Body of pancreas (tissue), 4 donors: ENCODE measurements at regions not wholly inside any gene's neighbourhood (a gene's known extent, or its start where the extent isn't known, plus 50 kb on each side); places are given as distances from the start of the nearest gene placed in this dataset.

Experiments used
- POLR2A ChIP-seq, 3 donors: fragments of 450-650 bp; IDR thresholded peaks; one replicate each; pipeline ENCODE4 v1.6.1; 2016; ENCODE audit warnings: antibody characterized with exemption in 3 of 3, mild to moderate bottlenecking in 2 of 3
- TF ChIP-seq, protein P1 (sequence below), 7 experiments: fragments of 450-650 bp in 4 of 7; fragments of 200-600 bp in 3 of 7; sonication (generic) in 3 of 7; IDR thresholded peaks; one replicate each; pipeline ENCODE4 v1.5.1; 2016 to 2019; ENCODE audit warnings: antibody characterized with exemption in 7 of 7

DNA sequence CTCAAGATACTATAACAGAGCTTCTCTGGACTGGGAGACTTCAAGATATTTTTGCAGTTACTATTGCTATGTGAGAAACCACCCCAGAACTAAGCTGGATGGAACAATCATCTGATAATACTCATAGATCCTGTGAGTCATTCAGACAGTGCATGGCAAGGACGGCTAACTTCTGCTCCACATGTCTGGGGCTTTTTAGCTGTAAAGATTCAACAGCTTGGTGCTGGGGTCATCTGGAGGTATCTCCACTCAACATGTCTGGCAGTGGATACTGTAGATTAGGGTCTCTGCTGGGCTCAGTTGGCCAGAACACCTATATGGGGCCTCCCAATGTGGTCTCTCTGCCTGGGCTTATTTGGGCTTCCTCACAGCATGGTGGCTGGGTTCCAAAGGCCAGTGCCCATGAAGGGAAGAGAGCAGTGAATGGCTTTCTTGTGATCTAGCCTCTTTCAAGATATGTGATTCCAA is 117.3 kb upstream of the SLC7A14 start:
- TF ChIP-seq, protein P1, sequence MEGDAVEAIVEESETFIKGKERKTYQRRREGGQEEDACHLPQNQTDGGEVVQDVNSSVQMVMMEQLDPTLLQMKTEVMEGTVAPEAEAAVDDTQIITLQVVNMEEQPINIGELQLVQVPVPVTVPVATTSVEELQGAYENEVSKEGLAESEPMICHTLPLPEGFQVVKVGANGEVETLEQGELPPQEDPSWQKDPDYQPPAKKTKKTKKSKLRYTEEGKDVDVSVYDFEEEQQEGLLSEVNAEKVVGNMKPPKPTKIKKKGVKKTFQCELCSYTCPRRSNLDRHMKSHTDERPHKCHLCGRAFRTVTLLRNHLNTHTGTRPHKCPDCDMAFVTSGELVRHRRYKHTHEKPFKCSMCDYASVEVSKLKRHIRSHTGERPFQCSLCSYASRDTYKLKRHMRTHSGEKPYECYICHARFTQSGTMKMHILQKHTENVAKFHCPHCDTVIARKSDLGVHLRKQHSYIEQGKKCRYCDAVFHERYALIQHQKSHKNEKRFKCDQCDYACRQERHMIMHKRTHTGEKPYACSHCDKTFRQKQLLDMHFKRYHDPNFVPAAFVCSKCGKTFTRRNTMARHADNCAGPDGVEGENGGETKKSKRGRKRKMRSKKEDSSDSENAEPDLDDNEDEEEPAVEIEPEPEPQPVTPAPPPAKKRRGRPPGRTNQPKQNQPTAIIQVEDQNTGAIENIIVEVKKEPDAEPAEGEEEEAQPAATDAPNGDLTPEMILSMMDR (IDR thresholded peaks at IDR 0.05) = no peak
- TF ChIP-seq POLR2A (IDR thresholded peaks at IDR 0.05) = no peak
